Tibial nerve (tissue), 4 donors: ENCODE measurements at regions not wholly inside any gene's neighbourhood (a gene's known extent, or its start where the extent isn't known, plus 50 kb on each side); places are given as distances from the start of the nearest gene placed in this dataset.
"Not testable (repeated sequence)": the region's sequence is repeated elsewhere in the genome, so short reads cannot be mapped to it uniquely, and the experiment has no call there.

Experiments
- CTCF ChIP-seq, 5 experiments: fragments of 200-600 bp in 3 of 5; fragments of 450-650 bp in 2 of 5; sonication (generic) in 3 of 5; IDR thresholded peaks; one replicate each; pipeline ENCODE4 v1.5.1; 2016 to 2019; ENCODE audit warnings: antibody characterized with exemption in 5 of 5, mild to moderate bottlenecking in 3 of 5, moderate library complexity in 2 of 5
- EP300 ChIP-seq, 2 donors: sonication (generic); formaldehyde crosslinking; IDR thresholded peaks; one replicate each; pipeline ENCODE4 v1.6.1; 2017; ENCODE audit warnings: antibody characterized with exemption in 2 of 2, mild to moderate bottlenecking in 1 of 2
- POLR2A ChIP-seq, 2 donors: fragments of 450-650 bp; IDR thresholded peaks; one replicate each; pipeline ENCODE4 v1.6.1; 2017; ENCODE audit warnings: antibody characterized with exemption in 2 of 2, mild to moderate bottlenecking in 2 of 2, moderate library complexity in 2 of 2

- TF ChIP-seq CTCF, EP300, POLR2A (IDR thresholded peaks at IDR 0.05): not testable (repeated sequence)
Observed at GRCh38 chr2:192384191-192384590, 189.5 kb upstream of the TMEFF2 start.
